ENCODE measurements at regions not wholly inside any gene's neighbourhood (a gene's known extent, or its start where the extent isn't known, plus 50 kb on each side); places are given as distances from the start of the nearest gene placed in this dataset.

- no peak for TF ChIP-seq TOX (CRISPR knock-in tag; IDR thresholded peaks at IDR 0.05; ENCODE audit: borderline replicate concordance)
- TF ChIP-seq, protein P1, sequence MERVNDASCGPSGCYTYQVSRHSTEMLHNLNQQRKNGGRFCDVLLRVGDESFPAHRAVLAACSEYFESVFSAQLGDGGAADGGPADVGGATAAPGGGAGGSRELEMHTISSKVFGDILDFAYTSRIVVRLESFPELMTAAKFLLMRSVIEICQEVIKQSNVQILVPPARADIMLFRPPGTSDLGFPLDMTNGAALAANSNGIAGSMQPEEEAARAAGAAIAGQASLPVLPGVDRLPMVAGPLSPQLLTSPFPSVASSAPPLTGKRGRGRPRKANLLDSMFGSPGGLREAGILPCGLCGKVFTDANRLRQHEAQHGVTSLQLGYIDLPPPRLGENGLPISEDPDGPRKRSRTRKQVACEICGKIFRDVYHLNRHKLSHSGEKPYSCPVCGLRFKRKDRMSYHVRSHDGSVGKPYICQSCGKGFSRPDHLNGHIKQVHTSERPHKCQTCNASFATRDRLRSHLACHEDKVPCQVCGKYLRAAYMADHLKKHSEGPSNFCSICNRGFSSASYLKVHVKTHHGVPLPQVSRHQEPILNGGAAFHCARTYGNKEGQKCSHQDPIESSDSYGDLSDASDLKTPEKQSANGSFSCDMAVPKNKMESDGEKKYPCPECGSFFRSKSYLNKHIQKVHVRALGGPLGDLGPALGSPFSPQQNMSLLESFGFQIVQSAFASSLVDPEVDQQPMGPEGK (CRISPR knock-in tag; IDR thresholded peaks at IDR 0.05; ENCODE audit: borderline replicate concordance) = no peak
- no peak for TF ChIP-seq SNAI2 (CRISPR knock-in tag; IDR thresholded peaks at IDR 0.05)
- TF ChIP-seq ZFP30 (CRISPR knock-in tag; IDR thresholded peaks at IDR 0.05) = no peak
- no peak for TF ChIP-seq BACH2 (CRISPR knock-in tag; IDR thresholded peaks at IDR 0.05; ENCODE audit: borderline replicate concordance)
- no peak for TF ChIP-seq RARB (CRISPR knock-in tag; IDR thresholded peaks at IDR 0.05)
- TF ChIP-seq ZNF8 (CRISPR knock-in tag; IDR thresholded peaks at IDR 0.05) = no peak
- TF ChIP-seq CSDC2 (CRISPR knock-in tag; IDR thresholded peaks at IDR 0.05) = no peak
- no peak for TF ChIP-seq POU6F1 (CRISPR knock-in tag; IDR thresholded peaks at IDR 0.05; ENCODE audit: borderline replicate concordance, low read depth)
- ATAC-seq = no peak
Observed at GRCh38 chr6:6508643-6509042, 79.9 kb upstream of the LY86 start.

- TF ChIP-seq, protein P2, sequence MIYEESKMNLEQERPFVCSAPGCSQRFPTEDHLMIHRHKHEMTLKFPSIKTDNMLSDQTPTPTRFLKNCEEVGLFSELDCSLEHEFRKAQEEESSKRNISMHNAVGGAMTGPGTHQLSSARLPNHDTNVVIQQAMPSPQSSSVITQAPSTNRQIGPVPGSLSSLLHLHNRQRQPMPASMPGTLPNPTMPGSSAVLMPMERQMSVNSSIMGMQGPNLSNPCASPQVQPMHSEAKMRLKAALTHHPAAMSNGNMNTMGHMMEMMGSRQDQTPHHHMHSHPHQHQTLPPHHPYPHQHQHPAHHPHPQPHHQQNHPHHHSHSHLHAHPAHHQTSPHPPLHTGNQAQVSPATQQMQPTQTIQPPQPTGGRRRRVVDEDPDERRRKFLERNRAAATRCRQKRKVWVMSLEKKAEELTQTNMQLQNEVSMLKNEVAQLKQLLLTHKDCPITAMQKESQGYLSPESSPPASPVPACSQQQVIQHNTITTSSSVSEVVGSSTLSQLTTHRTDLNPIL (CRISPR knock-in tag; IDR thresholded peaks at IDR 0.05; ENCODE audit: low read depth) = no peak
- no peak for TF ChIP-seq TOX (CRISPR knock-in tag; IDR thresholded peaks at IDR 0.05; ENCODE audit: borderline replicate concordance)
- TF ChIP-seq GLIS3 (CRISPR knock-in tag; IDR thresholded peaks at IDR 0.05) = no peak
- no peak for TF ChIP-seq ZNF565 (CRISPR knock-in tag; conservative IDR thresholded peaks at IDR 0.05; ENCODE audit: low read depth)
- TF ChIP-seq RARB (CRISPR knock-in tag; IDR thresholded peaks at IDR 0.05) = no peak
- no peak for TF ChIP-seq CSDC2 (CRISPR knock-in tag; IDR thresholded peaks at IDR 0.05)
- TF ChIP-seq ESRRG (CRISPR knock-in tag; IDR thresholded peaks at IDR 0.05) = no peak
- TF ChIP-seq ARNTL (CRISPR knock-in tag; IDR thresholded peaks at IDR 0.05; ENCODE audit: borderline replicate concordance, low read depth) = no peak
- no peak for TF ChIP-seq BACH2 (CRISPR knock-in tag; IDR thresholded peaks at IDR 0.05; ENCODE audit: borderline replicate concordance)
- no peak for TF ChIP-seq ZC3H10 (CRISPR knock-in tag; IDR thresholded peaks at IDR 0.05)
- TF ChIP-seq ZNF8 (CRISPR knock-in tag; IDR thresholded peaks at IDR 0.05) = no peak
- TF ChIP-seq TCF4 (CRISPR knock-in tag; IDR thresholded peaks at IDR 0.05; ENCODE audit: borderline replicate concordance) = no peak
- TF ChIP-seq ZNF70 (CRISPR knock-in tag; IDR thresholded peaks at IDR 0.05) = no peak
- TF ChIP-seq, protein P3, sequence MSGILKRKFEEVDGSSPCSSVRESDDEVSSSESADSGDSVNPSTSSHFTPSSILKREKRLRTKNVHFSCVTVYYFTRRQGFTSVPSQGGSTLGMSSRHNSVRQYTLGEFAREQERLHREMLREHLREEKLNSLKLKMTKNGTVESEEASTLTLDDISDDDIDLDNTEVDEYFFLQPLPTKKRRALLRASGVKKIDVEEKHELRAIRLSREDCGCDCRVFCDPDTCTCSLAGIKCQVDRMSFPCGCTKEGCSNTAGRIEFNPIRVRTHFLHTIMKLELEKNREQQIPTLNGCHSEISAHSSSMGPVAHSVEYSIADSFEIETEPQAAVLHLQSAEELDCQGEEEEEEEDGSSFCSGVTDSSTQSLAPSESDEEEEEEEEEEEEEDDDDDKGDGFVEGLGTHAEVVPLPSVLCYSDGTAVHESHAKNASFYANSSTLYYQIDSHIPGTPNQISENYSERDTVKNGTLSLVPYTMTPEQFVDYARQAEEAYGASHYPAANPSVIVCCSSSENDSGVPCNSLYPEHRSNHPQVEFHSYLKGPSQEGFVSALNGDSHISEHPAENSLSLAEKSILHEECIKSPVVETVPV (CRISPR knock-in tag; IDR thresholded peaks at IDR 0.05) = no peak
- ATAC-seq = no peak
Observed at GRCh38 chr6:6509284-6509683, 79.2 kb upstream of the LY86 start.

GRCh38 chr6:6512711-6513110 is 75.8 kb upstream of the LY86 start:
- TF ChIP-seq POU6F1 (CRISPR knock-in tag; IDR thresholded peaks at IDR 0.05; ENCODE audit: borderline replicate concordance, low read depth) = no peak
- TF ChIP-seq TSHZ2 (CRISPR knock-in tag; IDR thresholded peaks at IDR 0.05) = no peak
- TF ChIP-seq, protein P3 (CRISPR knock-in tag; IDR thresholded peaks at IDR 0.05) = no peak
- TF ChIP-seq CSDC2 (CRISPR knock-in tag; IDR thresholded peaks at IDR 0.05) = no peak
- TF ChIP-seq ISL1 (CRISPR knock-in tag; IDR thresholded peaks at IDR 0.05) = no peak
- TF ChIP-seq ZNF70 (CRISPR knock-in tag; IDR thresholded peaks at IDR 0.05) = no peak
- TF ChIP-seq, protein P2 (CRISPR knock-in tag; IDR thresholded peaks at IDR 0.05; ENCODE audit: low read depth) = no peak
- no peak for TF ChIP-seq BACH2 (CRISPR knock-in tag; IDR thresholded peaks at IDR 0.05; ENCODE audit: borderline replicate concordance)
- TF ChIP-seq ZFP3 (CRISPR knock-in tag; IDR thresholded peaks at IDR 0.05) = no peak
- TF ChIP-seq ZFP30 (CRISPR knock-in tag; IDR thresholded peaks at IDR 0.05) = no peak
- TF ChIP-seq ZC3H10 (CRISPR knock-in tag; IDR thresholded peaks at IDR 0.05) = no peak
- TF ChIP-seq TCF4 (CRISPR knock-in tag; IDR thresholded peaks at IDR 0.05; ENCODE audit: borderline replicate concordance) = no peak
- TF ChIP-seq PPARA (CRISPR knock-in tag; IDR thresholded peaks at IDR 0.05; ENCODE audit: borderline replicate concordance) = no peak
- TF ChIP-seq ESRRG (CRISPR knock-in tag; IDR thresholded peaks at IDR 0.05) = no peak
- no peak for ATAC-seq
